ENCODE measurements at regions not wholly inside any gene's neighbourhood (a gene's known extent, or its start where the extent isn't known, plus 50 kb on each side); places are given as distances from the start of the nearest gene placed in this dataset.

DNA sequence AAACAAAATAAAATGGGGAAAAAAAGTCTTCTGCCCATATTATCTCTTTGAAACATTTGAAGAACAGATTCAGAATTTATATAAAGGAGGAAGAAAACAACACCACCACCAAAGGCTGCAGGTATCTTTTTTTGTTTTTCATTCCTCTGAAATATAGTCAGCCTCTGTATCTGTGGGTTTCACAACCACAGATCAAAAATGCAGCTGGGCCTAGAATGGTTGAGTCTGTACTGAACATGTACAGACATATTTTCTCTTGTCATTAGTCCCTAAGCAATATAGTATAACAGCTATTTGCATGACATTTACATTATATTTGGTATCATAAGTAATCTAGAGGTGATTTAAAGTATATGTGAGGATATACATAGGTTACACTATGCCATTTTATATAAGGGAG, 559.7 kb upstream of the LRRN3 start:
- TF ChIP-seq POLR2A (IDR thresholded peaks at IDR 0.05): no peak
- TF ChIP-seq, protein P1, sequence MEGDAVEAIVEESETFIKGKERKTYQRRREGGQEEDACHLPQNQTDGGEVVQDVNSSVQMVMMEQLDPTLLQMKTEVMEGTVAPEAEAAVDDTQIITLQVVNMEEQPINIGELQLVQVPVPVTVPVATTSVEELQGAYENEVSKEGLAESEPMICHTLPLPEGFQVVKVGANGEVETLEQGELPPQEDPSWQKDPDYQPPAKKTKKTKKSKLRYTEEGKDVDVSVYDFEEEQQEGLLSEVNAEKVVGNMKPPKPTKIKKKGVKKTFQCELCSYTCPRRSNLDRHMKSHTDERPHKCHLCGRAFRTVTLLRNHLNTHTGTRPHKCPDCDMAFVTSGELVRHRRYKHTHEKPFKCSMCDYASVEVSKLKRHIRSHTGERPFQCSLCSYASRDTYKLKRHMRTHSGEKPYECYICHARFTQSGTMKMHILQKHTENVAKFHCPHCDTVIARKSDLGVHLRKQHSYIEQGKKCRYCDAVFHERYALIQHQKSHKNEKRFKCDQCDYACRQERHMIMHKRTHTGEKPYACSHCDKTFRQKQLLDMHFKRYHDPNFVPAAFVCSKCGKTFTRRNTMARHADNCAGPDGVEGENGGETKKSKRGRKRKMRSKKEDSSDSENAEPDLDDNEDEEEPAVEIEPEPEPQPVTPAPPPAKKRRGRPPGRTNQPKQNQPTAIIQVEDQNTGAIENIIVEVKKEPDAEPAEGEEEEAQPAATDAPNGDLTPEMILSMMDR (IDR thresholded peaks at IDR 0.05): no peak

All from uterus (tissue), 2 donors.